ENCODE measurements at regions not wholly inside any gene's neighbourhood (a gene's known extent, or its start where the extent isn't known, plus 50 kb on each side); places are given as distances from the start of the nearest gene placed in this dataset.

GRCh38 chr5:160485364-160485969, 63.8 kb downstream of the PTTG1 start:
- TF ChIP-seq POLR2A (IDR thresholded peaks at IDR 0.05) (no peak), CTCF (IDR thresholded peaks at IDR 0.05) (no peak), EP300 (IDR thresholded peaks at IDR 0.05) (no peak)
- H3K9me3 ChIP-seq = no peaks in the 10 kb centered on the region
- no peak for DNase-seq
- no peaks in the 10 kb centered on the region for H3K27me3 ChIP-seq
- H3K36me3 ChIP-seq = no peaks in the 10 kb centered on the region
- H3K4me1 ChIP-seq (ENCODE audit: insufficient read depth) = no peaks in the 10 kb centered on the region
- 64 to 72% (median 69%) methylated on average over 5 of the region's 5 CpGs for WGBS, 3 donors
- intact Hi-C loops (cut with DNase I) = no loop called here
- H3K27ac ChIP-seq = no peak overlapping the region
- no peak overlapping the region for H3K4me3 ChIP-seq

GRCh38 chr5:160486573-160486972, 64.9 kb downstream of the PTTG1 start:
- Histone ChIP-seq H3K27me3 (no peaks in the 10 kb centered on the region), H3K27ac (no peak overlapping the region), H3K4me3 (no peak overlapping the region), H3K9me3 (no peaks in the 10 kb centered on the region), H3K36me3 (no peaks in the 10 kb centered on the region), H3K4me1 (ENCODE audit: insufficient read depth) (no peaks in the 10 kb centered on the region)
- TF ChIP-seq CTCF (IDR thresholded peaks at IDR 0.05) (no peak), EP300 (IDR thresholded peaks at IDR 0.05) (no peak), POLR2A (IDR thresholded peaks at IDR 0.05) (no peak)
- intact Hi-C loops (cut with DNase I) = no loop called here
- DNase-seq = no peak
- 85 to 89% (median 86%) methylated on average over 7 of the region's 7 CpGs for WGBS, 3 donors

GRCh38 chr5:160488394-160489325, 67.0 kb downstream of the PTTG1 start:
- TF ChIP-seq POLR2A (IDR thresholded peaks at IDR 0.05) (no peak), CTCF (IDR thresholded peaks at IDR 0.05) (no peak), EP300 (IDR thresholded peaks at IDR 0.05) (no peak)
- Histone ChIP-seq H3K27me3 (no peaks in the 10 kb centered on the region), H3K4me3 (no peak overlapping the region), H3K36me3 (no peaks in the 10 kb centered on the region), H3K27ac (no peak overlapping the region), H3K9me3 (no peaks in the 10 kb centered on the region), H3K4me1 (ENCODE audit: insufficient read depth) (no peaks in the 10 kb centered on the region)
- no peak for DNase-seq
- 52 to 58% (median 56%) methylated on average over 6 of the region's 6 CpGs for WGBS, 3 donors
- intact Hi-C loops (cut with DNase I) = no loop called here

- no peaks in the 10 kb centered on the region for H3K36me3 ChIP-seq
- no peaks in the 10 kb centered on the region for H3K27me3 ChIP-seq
- no peaks in the 10 kb centered on the region for H3K4me1 ChIP-seq (ENCODE audit: insufficient read depth)
- H3K9me3 ChIP-seq = no peaks in the 10 kb centered on the region
- no peak overlapping the region for H3K27ac ChIP-seq
- DNase-seq = no peak
- intact Hi-C loops (cut with DNase I) = no loop called here
- TF ChIP-seq POLR2A (IDR thresholded peaks at IDR 0.05) (no peak), EP300 (IDR thresholded peaks at IDR 0.05) (no peak), CTCF (IDR thresholded peaks at IDR 0.05) (no peak)
- WGBS, 3 donors = 48 to 62% (median 56%) methylated on average over 1 of the region's 1 CpG
- H3K4me3 ChIP-seq = no peak overlapping the region
Observed at GRCh38 chr5:160491438-160491837, 69.8 kb downstream of the PTTG1 start.

Data from ovary (tissue), 7 donors.